GM06990 (cell line): ENCODE measurements at regions not wholly inside any gene's neighbourhood (a gene's known extent, or its start where the extent isn't known, plus 50 kb on each side); places are given as distances from the start of the nearest gene placed in this dataset.

ENCODE experiments used
- DNase-seq: peaks from one replicate; pipeline ENCODE4 v3.0.0-alpha.2; 2011; ENCODE audit not compliant: insufficient read length; ENCODE audit errors: extremely low read depth
- H3K27me3 ChIP-seq: replicated peaks from 2 replicates; pipeline ENCODE4 v1.6.0; 2011; ENCODE audit warnings: low read length; ENCODE audit not compliant: control insufficient read depth, insufficient read depth
- H3K36me3 ChIP-seq: 2 replicates; pipeline ENCODE4 v1.5.1; 2011; ENCODE audit warnings: low read length; ENCODE audit not compliant: control insufficient read depth, insufficient read depth
- H3K4me3 ChIP-seq: replicated peaks from 2 replicates; pipeline ENCODE4 v1.5.1; 2011; ENCODE audit warnings: low read depth, mild to moderate bottlenecking, control low read depth, low read length
- TF ChIP-seq, protein P1 (sequence below): IDR thresholded peaks from 2 replicates; pipeline ENCODE4 v1.5.1; 2011; ENCODE audit warnings: low read length, control low read depth, mild to moderate bottlenecking, inconsistent platforms; ENCODE audit not compliant: insufficient read depth, poor library complexity, severe bottlenecking

GRCh38 chr5:58156973-58157701, 302.7 kb downstream of the PLK2 start:
- Histone ChIP-seq H3K36me3 (no peaks in the 10 kb centered on the region), H3K4me3 (peak overlapping the region; percentile 24; the same call in 1 of the 2 replicates), H3K27me3 (no peaks in the 10 kb centered on the region)
- TF ChIP-seq, protein P1, sequence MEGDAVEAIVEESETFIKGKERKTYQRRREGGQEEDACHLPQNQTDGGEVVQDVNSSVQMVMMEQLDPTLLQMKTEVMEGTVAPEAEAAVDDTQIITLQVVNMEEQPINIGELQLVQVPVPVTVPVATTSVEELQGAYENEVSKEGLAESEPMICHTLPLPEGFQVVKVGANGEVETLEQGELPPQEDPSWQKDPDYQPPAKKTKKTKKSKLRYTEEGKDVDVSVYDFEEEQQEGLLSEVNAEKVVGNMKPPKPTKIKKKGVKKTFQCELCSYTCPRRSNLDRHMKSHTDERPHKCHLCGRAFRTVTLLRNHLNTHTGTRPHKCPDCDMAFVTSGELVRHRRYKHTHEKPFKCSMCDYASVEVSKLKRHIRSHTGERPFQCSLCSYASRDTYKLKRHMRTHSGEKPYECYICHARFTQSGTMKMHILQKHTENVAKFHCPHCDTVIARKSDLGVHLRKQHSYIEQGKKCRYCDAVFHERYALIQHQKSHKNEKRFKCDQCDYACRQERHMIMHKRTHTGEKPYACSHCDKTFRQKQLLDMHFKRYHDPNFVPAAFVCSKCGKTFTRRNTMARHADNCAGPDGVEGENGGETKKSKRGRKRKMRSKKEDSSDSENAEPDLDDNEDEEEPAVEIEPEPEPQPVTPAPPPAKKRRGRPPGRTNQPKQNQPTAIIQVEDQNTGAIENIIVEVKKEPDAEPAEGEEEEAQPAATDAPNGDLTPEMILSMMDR = no peak
- no peak for DNase-seq

- no peaks in the 10 kb centered on the region for H3K36me3 ChIP-seq
- no peaks in the 10 kb centered on the region for H3K27me3 ChIP-seq
- no peak for DNase-seq
- TF ChIP-seq, protein P1 = no peak
- no peak overlapping the region for H3K4me3 ChIP-seq
Measured at GRCh38 chr5:58156361-58156760, 303.5 kb downstream of the PLK2 start.

DNA sequence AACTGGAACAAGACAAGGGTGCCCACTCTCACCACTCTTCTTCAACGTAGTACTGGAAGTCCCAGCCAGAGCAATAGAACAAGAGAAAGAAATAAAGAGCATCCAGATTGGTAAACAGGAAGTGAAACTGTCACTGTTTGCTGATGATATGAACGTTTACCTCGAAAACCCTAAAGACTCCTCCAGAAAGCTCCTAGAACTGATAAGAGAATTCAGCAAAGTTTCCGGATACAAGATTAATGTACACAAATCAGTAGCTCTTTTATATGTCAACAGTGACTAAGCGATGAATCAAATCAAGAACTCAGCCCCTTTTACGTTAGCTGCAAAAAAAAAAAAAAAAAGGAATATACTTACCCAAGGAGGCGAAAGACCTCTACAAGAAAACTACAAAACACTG, 306.6 kb downstream of the PLK2 start:
- Histone ChIP-seq H3K27me3 (no peaks in the 10 kb centered on the region), H3K36me3 (no peaks in the 10 kb centered on the region), H3K4me3 (no peak overlapping the region)
- TF ChIP-seq, protein P1 = no peak
- DNase-seq = no peak

DNA sequence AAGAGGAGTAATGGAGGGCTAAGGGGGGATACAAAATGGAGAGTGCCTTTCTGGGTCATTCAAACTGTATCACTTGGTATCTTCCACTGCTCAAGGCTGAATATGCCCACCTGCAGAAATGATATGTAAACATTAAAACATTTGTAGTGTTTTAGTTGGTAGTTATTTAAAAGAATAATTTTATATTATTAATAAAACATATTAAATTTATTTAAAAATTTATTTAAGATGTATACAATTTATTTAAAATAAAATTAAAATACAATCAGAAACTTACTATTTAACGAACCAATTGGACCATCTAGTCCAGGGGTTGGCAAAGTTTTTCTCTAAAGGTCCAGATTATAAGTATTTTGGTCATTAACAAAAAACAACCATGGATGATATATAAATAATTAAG, 308.5 kb downstream of the PLK2 start:
- no peak for DNase-seq
- H3K27me3 ChIP-seq = no peaks in the 10 kb centered on the region
- no peaks in the 10 kb centered on the region for H3K36me3 ChIP-seq
- H3K4me3 ChIP-seq = no peak overlapping the region
- TF ChIP-seq, protein P1 = no peak

DNA sequence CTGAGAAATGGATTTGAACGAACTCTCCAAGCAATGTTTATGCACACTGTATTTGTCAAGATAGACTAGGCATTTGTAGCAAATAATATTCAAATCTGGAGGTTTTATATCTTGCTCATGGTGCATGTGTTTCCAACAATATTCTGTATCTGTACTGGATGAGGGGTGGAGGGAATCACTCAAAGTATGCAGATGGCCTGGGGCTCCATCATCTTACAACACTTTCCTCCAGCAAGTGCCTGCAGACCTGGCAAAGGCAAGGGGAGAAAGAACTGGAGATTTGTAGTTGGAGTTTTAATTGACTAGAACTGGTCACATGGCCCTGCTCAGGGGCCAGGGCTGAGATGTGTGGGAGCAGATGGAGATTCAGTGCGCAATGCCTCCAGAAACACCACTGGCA, 309.0 kb downstream of the PLK2 start:
- Histone ChIP-seq H3K36me3 (no peaks in the 10 kb centered on the region), H3K27me3 (no peaks in the 10 kb centered on the region), H3K4me3 (no peak overlapping the region)
- DNase-seq = no peak
- TF ChIP-seq, protein P1 = no peak

GRCh38 chr5:58149746-58150145, 310.1 kb downstream of the PLK2 start:
- Histone ChIP-seq H3K27me3 (no peaks in the 10 kb centered on the region), H3K4me3 (no peak overlapping the region), H3K36me3 (no peaks in the 10 kb centered on the region)
- TF ChIP-seq, protein P1 = no peak
- no peak for DNase-seq
